ENCODE measurements at regions not wholly inside any gene's neighbourhood (a gene's known extent, or its start where the extent isn't known, plus 50 kb on each side); places are given as distances from the start of the nearest gene placed in this dataset.
"Not testable (repeated sequence)": the region's sequence is repeated elsewhere in the genome, so short reads cannot be mapped to it uniquely, and the experiment has no call there.

GRCh38 chr17:34451313-34451712, 88.3 kb upstream of the CCL1 start:
- no peaks in the 10 kb centered on the region for H3K4me1 Mint-ChIP-seq
- peaks cover 45% of the 10 kb centered on the region for H3K27me3 Mint-ChIP-seq
- H3K36me3 Mint-ChIP-seq (ENCODE audit: low read depth): no peaks in the 10 kb centered on the region
- no peak overlapping the region for H3K4me3 Mint-ChIP-seq
- no peak for ATAC-seq (replicated peaks)
- no peak overlapping the region for H3K27ac Mint-ChIP-seq
- no peaks in the 10 kb centered on the region for H3K9me3 Mint-ChIP-seq

GRCh38 chr17:34447406-34447805, 84.4 kb upstream of the CCL1 start:
- H3K9me3 Mint-ChIP-seq: no peaks in the 10 kb centered on the region
- no peak for ATAC-seq (replicated peaks)
- no peaks in the 10 kb centered on the region for H3K4me1 Mint-ChIP-seq
- H3K4me3 Mint-ChIP-seq: no peak overlapping the region
- no peaks in the 10 kb centered on the region for H3K36me3 Mint-ChIP-seq (ENCODE audit: low read depth)
- peaks cover 41% of the 10 kb centered on the region for H3K27me3 Mint-ChIP-seq
- H3K27ac Mint-ChIP-seq: no peak overlapping the region

GRCh38 chr17:34445101-34445500, 82.1 kb upstream of the CCL1 start:
- Mint-ChIP-seq H3K9me3 (no peaks in the 10 kb centered on the region), H3K27me3 (peaks cover 44% of the 10 kb centered on the region), H3K4me1 (no peaks in the 10 kb centered on the region), H3K27ac (no peak overlapping the region), H3K4me3 (no peak overlapping the region), H3K36me3 (ENCODE audit: low read depth) (no peaks in the 10 kb centered on the region)
- no peak for ATAC-seq (replicated peaks)

- Mint-ChIP-seq H3K4me3 (no peak overlapping the region), H3K4me1 (no peaks in the 10 kb centered on the region), H3K27me3 (peaks cover 40% of the 10 kb centered on the region), H3K9me3 (no peaks in the 10 kb centered on the region), H3K36me3 (ENCODE audit: low read depth) (no peaks in the 10 kb centered on the region), H3K27ac (no peak overlapping the region)
- ATAC-seq (replicated peaks): no peak
Observed at GRCh38 chr17:34443619-34444469, 80.8 kb upstream of the CCL1 start.

- H3K4me3 Mint-ChIP-seq: no peak overlapping the region
- no peak overlapping the region for H3K27ac Mint-ChIP-seq
- no peaks in the 10 kb centered on the region for H3K9me3 Mint-ChIP-seq
- H3K27me3 Mint-ChIP-seq: peaks cover 35% of the 10 kb centered on the region
- ATAC-seq (replicated peaks): no peak
- H3K36me3 Mint-ChIP-seq (ENCODE audit: low read depth): no peaks in the 10 kb centered on the region
- H3K4me1 Mint-ChIP-seq: no peaks in the 10 kb centered on the region
Observed at GRCh38 chr17:34442387-34443111, 79.5 kb upstream of the CCL1 start.

- Mint-ChIP-seq H3K9me3 (no peaks in the 10 kb centered on the region), H3K36me3 (ENCODE audit: low read depth) (no peaks in the 10 kb centered on the region), H3K27me3 (peaks cover 24% of the 10 kb centered on the region), H3K4me1 (no peaks in the 10 kb centered on the region), H3K4me3 (no peak overlapping the region), H3K27ac (no peak overlapping the region)
- no peak for ATAC-seq (replicated peaks)
Observed at GRCh38 chr17:34437188-34437587, 74.2 kb upstream of the CCL1 start.

GRCh38 chr17:34436607-34437006, 73.6 kb upstream of the CCL1 start:
- Mint-ChIP-seq H3K4me1 (no peaks in the 10 kb centered on the region), H3K4me3 (no peak overlapping the region), H3K27me3 (peaks cover 27% of the 10 kb centered on the region), H3K27ac (no peak overlapping the region), H3K9me3 (no peaks in the 10 kb centered on the region), H3K36me3 (ENCODE audit: low read depth) (no peaks in the 10 kb centered on the region)
- no peak for ATAC-seq (replicated peaks)

- H3K36me3 Mint-ChIP-seq (ENCODE audit: low read depth): no peaks in the 10 kb centered on the region
- no peak overlapping the region for H3K27ac Mint-ChIP-seq
- no peaks in the 10 kb centered on the region for H3K4me1 Mint-ChIP-seq
- no peak for ATAC-seq (replicated peaks)
- H3K4me3 Mint-ChIP-seq: no peak overlapping the region
- no peaks in the 10 kb centered on the region for H3K9me3 Mint-ChIP-seq
- H3K27me3 Mint-ChIP-seq: peaks cover 17% of the 10 kb centered on the region
Observed at GRCh38 chr17:34435182-34435928, 72.3 kb upstream of the CCL1 start.

GRCh38 chr17:34434052-34434451, 71.0 kb upstream of the CCL1 start:
- H3K4me1 Mint-ChIP-seq: no peaks in the 10 kb centered on the region
- ATAC-seq (replicated peaks): no peak
- H3K4me3 Mint-ChIP-seq: no peak overlapping the region
- no peaks in the 10 kb centered on the region for H3K9me3 Mint-ChIP-seq
- no peaks in the 10 kb centered on the region for H3K36me3 Mint-ChIP-seq (ENCODE audit: low read depth)
- H3K27me3 Mint-ChIP-seq: peaks cover 22% of the 10 kb centered on the region
- no peak overlapping the region for H3K27ac Mint-ChIP-seq

GRCh38 chr17:34424814-34425491, 61.9 kb upstream of the CCL1 start:
- Mint-ChIP-seq H3K4me1 (no peaks in the 10 kb centered on the region), H3K27ac (no peak overlapping the region), H3K27me3 (peaks cover 55% of the 10 kb centered on the region), H3K36me3 (ENCODE audit: low read depth) (no peaks in the 10 kb centered on the region), H3K4me3 (no peak overlapping the region), H3K9me3 (no peaks in the 10 kb centered on the region)
- no peak for ATAC-seq (replicated peaks)

- Mint-ChIP-seq H3K4me1 (no peaks in the 10 kb centered on the region), H3K36me3 (ENCODE audit: low read depth) (no peaks in the 10 kb centered on the region), H3K9me3 (no peaks in the 10 kb centered on the region), H3K4me3 (peak overlapping the region; percentile 28), H3K27me3 (peaks cover 48% of the 10 kb centered on the region), H3K27ac (no peak overlapping the region)
- no peak for ATAC-seq (replicated peaks)
Observed at GRCh38 chr17:34423978-34424813, 61.2 kb upstream of the CCL1 start.

- not testable (repeated sequence) for H3K27ac Mint-ChIP-seq; H3K36me3 Mint-ChIP-seq (ENCODE audit: low read depth); H3K4me1 Mint-ChIP-seq; H3K9me3 Mint-ChIP-seq; H3K4me3 Mint-ChIP-seq; ATAC-seq (replicated peaks)
- peaks cover 42% of the 10 kb centered on the region for H3K27me3 Mint-ChIP-seq
Observed at GRCh38 chr17:34423315-34423714, 60.3 kb upstream of the CCL1 start.

GRCh38 chr17:34420900-34421299, 57.9 kb upstream of the CCL1 start:
- no peak for ATAC-seq (replicated peaks)
- Mint-ChIP-seq H3K4me3 (no peak overlapping the region), H3K9me3 (no peaks in the 10 kb centered on the region), H3K4me1 (no peaks in the 10 kb centered on the region), H3K27ac (no peak overlapping the region), H3K36me3 (ENCODE audit: low read depth) (no peaks in the 10 kb centered on the region), H3K27me3 (peaks cover 40% of the 10 kb centered on the region)

All from activated T-helper 17 cell treated with anti-CD3 and anti-CD28 coated beads, Interleukin-2, amount 50 U/mL, for 72 hours (primary cell).